ENCODE measurements at regions not wholly inside any gene's neighbourhood (a gene's known extent, or its start where the extent isn't known, plus 50 kb on each side); places are given as distances from the start of the nearest gene placed in this dataset.
"Not testable (repeated sequence)": the region's sequence is repeated elsewhere in the genome, so short reads cannot be mapped to it uniquely, and the experiment has no call there.

DNA sequence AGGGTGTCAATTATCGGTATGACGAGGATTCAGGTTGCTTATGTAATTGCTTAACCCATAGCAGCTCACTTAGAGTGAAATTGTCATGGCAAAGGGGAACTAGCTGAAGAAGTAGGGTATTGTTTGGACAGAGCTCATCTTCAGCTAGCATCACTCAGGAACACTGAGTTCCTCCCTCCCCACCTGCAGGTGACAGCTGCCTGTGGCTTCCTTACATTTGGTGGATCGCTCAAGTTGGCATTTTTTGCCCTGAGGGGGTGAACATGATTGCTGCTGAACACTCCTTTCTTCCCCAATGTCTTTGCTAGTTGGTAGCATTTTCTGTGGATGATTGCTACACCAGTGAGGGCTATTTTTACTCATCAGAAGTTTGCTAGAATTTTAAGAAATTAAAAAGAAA lies 86.7 kb upstream of the THUMPD2 start:
- DNase-seq (ENCODE audit: extremely low spot score) = no peak
- POLR2A ChIA-PET = no interaction called here
- CTCF ChIA-PET = no interaction called here

DNA sequence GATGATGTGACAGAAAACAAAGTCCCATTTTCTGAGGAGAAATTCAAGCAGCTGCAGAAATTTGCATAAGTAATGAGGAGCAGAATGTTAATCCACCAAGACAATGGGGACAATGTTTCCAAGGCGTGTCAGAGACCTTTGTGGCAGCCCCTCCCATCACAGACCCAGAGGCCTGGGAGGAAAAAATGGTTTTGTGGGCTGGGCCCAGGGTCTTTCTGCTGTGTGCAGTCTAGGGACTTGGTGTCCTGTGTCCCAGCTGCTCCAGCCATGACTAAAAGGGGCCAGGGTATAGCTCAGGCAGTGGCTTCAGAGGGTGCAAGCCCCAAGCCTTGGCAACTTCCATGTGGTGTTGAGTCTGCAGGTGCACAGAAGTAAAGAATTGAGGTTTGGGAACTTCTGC lies 84.6 kb upstream of the THUMPD2 start:
- CTCF ChIA-PET; POLR2A ChIA-PET; DNase-seq (ENCODE audit: extremely low spot score): not testable (repeated sequence)

More for the DNA sequence above, 86.7 kb upstream of the THUMPD2 start:
- TF ChIP-seq BHLHE40 (IDR thresholded peaks at IDR 0.05; ENCODE audit: borderline replicate concordance) (no peak), ELF4 (IDR thresholded peaks at IDR 0.05) (no peak), HDGF (IDR thresholded peaks at IDR 0.05; ENCODE audit: borderline replicate concordance) (no peak), ARNT (IDR thresholded peaks at IDR 0.05) (no peak), ZNF384 (IDR thresholded peaks at IDR 0.05) (no peak), FOXK2 (IDR thresholded peaks at IDR 0.05) (no peak), LEF1 (IDR thresholded peaks at IDR 0.05; ENCODE audit: borderline replicate concordance) (no peak), SP1 (IDR thresholded peaks at IDR 0.05) (no peak), L3MBTL2 (conservative IDR thresholded peaks at IDR 0.05) (no peak), FOXA1 (IDR thresholded peaks at IDR 0.05) (no peak), SUZ12 (IDR thresholded peaks at IDR 0.05) (no peak), NFRKB (IDR thresholded peaks at IDR 0.05) (no peak), CTBP1 (IDR thresholded peaks at IDR 0.05; ENCODE audit: borderline replicate concordance) (no peak), FOXM1 (IDR thresholded peaks at IDR 0.05; ENCODE audit: borderline replicate concordance) (no peak), TARDBP (IDR thresholded peaks at IDR 0.05) (no peak)
- TF ChIP-seq, protein P1, sequence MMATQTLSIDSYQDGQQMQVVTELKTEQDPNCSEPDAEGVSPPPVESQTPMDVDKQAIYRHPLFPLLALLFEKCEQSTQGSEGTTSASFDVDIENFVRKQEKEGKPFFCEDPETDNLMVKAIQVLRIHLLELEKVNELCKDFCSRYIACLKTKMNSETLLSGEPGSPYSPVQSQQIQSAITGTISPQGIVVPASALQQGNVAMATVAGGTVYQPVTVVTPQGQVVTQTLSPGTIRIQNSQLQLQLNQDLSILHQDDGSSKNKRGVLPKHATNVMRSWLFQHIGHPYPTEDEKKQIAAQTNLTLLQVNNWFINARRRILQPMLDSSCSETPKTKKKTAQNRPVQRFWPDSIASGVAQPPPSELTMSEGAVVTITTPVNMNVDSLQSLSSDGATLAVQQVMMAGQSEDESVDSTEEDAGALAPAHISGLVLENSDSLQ (IDR thresholded peaks at IDR 0.05) = no peak

DNA sequence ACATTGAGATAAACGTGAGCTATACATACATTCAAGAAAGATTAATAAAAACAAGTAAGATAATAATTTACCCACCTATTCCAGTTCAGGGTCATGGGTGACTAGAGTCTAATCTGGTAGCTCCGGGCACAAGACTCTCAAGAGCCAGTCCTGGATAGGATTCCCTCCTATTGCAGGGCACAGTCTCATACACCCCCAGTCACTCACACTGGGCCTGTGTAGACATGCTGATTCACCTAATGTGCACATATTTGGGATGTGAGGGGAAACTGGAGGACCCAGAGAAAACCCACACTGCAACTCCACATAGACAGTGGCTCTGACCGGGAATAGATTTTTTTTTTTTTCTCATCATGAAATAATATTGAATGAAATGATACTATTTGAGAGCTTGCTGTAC lies 81.5 kb upstream of the THUMPD2 start:
- DNase-seq (ENCODE audit: extremely low spot score) = no peak
- CTCF ChIA-PET = no interaction called here
- no peak for TF ChIP-seq CTBP1 (IDR thresholded peaks at IDR 0.05; ENCODE audit: borderline replicate concordance)
- no peak for TF ChIP-seq FOXK2 (IDR thresholded peaks at IDR 0.05)
- no peak for TF ChIP-seq ARNT (IDR thresholded peaks at IDR 0.05)
- TF ChIP-seq, protein P1 (IDR thresholded peaks at IDR 0.05) = no peak
- no peak for TF ChIP-seq FOXA1 (IDR thresholded peaks at IDR 0.05)
- no peak for TF ChIP-seq SP1 (IDR thresholded peaks at IDR 0.05)
- TF ChIP-seq L3MBTL2 (conservative IDR thresholded peaks at IDR 0.05) = no peak
- no peak for TF ChIP-seq FOXM1 (IDR thresholded peaks at IDR 0.05; ENCODE audit: borderline replicate concordance)
- no peak for TF ChIP-seq ELF4 (IDR thresholded peaks at IDR 0.05)
- TF ChIP-seq ZNF384 (IDR thresholded peaks at IDR 0.05) = no peak
- no peak for TF ChIP-seq SUZ12 (IDR thresholded peaks at IDR 0.05)
- TF ChIP-seq BHLHE40 (IDR thresholded peaks at IDR 0.05; ENCODE audit: borderline replicate concordance) = no peak
- TF ChIP-seq TARDBP (IDR thresholded peaks at IDR 0.05) = no peak
- no peak for TF ChIP-seq HDGF (IDR thresholded peaks at IDR 0.05; ENCODE audit: borderline replicate concordance)
- no peak for TF ChIP-seq NFRKB (IDR thresholded peaks at IDR 0.05)
- TF ChIP-seq LEF1 (IDR thresholded peaks at IDR 0.05; ENCODE audit: borderline replicate concordance) = no peak
- POLR2A ChIA-PET = no interaction called here

DNA sequence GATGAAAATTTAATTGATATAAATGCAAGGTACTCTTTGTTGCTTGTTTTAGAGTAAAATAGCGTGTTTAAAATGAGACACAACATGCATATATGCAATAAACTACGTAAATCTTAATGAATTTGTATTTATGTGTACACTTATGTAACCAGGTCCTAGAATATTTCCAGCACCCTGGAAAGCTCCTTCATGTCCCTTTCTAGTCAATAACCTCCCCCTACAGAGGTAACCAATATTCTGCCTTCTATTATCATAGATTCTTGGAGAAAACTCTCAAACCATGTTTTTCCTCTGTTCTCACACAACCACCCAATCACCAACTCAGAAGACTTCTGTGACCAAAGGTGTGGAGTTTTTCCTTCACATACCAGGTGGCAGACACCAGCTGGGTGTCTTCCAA lies 79.6 kb upstream of the THUMPD2 start:
- ChIA-PET CTCF (no interaction called here), POLR2A (no interaction called here)
- TF ChIP-seq, protein P1 (IDR thresholded peaks at IDR 0.05) = no peak
- DNase-seq (ENCODE audit: extremely low spot score) = no peak

DNA sequence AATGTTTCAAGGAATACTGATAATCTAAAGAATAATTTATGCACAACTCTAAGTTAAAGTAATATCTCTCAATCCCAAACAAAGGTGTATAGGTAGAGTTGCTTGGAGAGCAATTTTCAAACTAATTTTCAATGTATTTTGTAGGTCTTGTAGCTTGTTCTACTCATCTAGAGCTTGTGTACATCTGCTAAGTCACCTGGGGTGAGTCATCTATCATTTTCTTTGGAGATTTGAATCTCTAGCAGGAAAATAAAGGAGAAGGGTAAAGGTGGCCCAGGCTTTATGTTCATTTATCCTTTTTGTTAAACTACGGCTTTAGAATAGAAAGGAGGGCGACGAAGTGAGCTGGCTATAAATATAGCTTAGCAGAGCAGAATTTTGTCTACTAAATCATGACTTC lies 76.8 kb upstream of the THUMPD2 start:
- ChIA-PET POLR2A (no interaction called here), CTCF (no interaction called here)
- TF ChIP-seq HDGF (IDR thresholded peaks at IDR 0.05; ENCODE audit: borderline replicate concordance) = no peak
- no peak for TF ChIP-seq L3MBTL2 (conservative IDR thresholded peaks at IDR 0.05)
- no peak for TF ChIP-seq BHLHE40 (IDR thresholded peaks at IDR 0.05; ENCODE audit: borderline replicate concordance)
- no peak for TF ChIP-seq FOXK2 (IDR thresholded peaks at IDR 0.05)
- TF ChIP-seq FOXA1 (IDR thresholded peaks at IDR 0.05) = no peak
- TF ChIP-seq ARNT (IDR thresholded peaks at IDR 0.05) = no peak
- TF ChIP-seq ZNF384 (IDR thresholded peaks at IDR 0.05) = no peak
- no peak for TF ChIP-seq SP1 (IDR thresholded peaks at IDR 0.05)
- TF ChIP-seq, protein P1 (IDR thresholded peaks at IDR 0.05) = no peak
- TF ChIP-seq FOXM1 (IDR thresholded peaks at IDR 0.05; ENCODE audit: borderline replicate concordance) = no peak
- TF ChIP-seq TARDBP (IDR thresholded peaks at IDR 0.05) = no peak
- no peak for TF ChIP-seq SUZ12 (IDR thresholded peaks at IDR 0.05)
- TF ChIP-seq LEF1 (IDR thresholded peaks at IDR 0.05; ENCODE audit: borderline replicate concordance) = no peak
- no peak for TF ChIP-seq NFRKB (IDR thresholded peaks at IDR 0.05)
- TF ChIP-seq CTBP1 (IDR thresholded peaks at IDR 0.05; ENCODE audit: borderline replicate concordance) = no peak
- TF ChIP-seq ELF4 (IDR thresholded peaks at IDR 0.05) = no peak
- DNase-seq (ENCODE audit: extremely low spot score) = no peak

DNA sequence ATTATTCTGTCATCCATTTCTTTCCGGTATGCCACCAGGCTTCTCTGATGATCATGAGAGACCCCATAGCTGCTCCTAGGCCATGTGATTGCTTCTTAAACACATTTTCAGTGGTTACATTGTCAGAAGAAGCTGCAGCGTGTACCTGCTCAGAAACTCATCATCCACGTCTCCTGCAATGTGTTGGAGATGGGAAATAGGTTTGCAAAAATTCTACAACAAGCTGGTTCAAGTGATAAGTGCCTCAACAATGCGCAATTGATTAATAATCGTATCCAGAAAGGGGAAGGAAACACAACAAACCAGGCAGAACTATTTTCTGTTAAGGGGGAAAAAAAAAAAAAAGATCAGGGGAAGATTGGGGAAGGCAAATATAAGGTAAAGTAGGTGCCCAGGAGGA lies 75.7 kb upstream of the THUMPD2 start:
- no peak for DNase-seq (ENCODE audit: extremely low spot score)

More for the DNA sequence above, 75.7 kb upstream of the THUMPD2 start:
- ChIA-PET CTCF (no interaction called here), POLR2A (no interaction called here)
- no peak for TF ChIP-seq LEF1 (IDR thresholded peaks at IDR 0.05; ENCODE audit: borderline replicate concordance)
- TF ChIP-seq ELF4 (IDR thresholded peaks at IDR 0.05) = no peak
- TF ChIP-seq ARNT (IDR thresholded peaks at IDR 0.05) = no peak
- TF ChIP-seq TARDBP (IDR thresholded peaks at IDR 0.05) = no peak
- no peak for TF ChIP-seq L3MBTL2 (conservative IDR thresholded peaks at IDR 0.05)
- no peak for TF ChIP-seq FOXA1 (IDR thresholded peaks at IDR 0.05)
- TF ChIP-seq FOXM1 (IDR thresholded peaks at IDR 0.05; ENCODE audit: borderline replicate concordance) = no peak
- no peak for TF ChIP-seq SP1 (IDR thresholded peaks at IDR 0.05)
- no peak for TF ChIP-seq HDGF (IDR thresholded peaks at IDR 0.05; ENCODE audit: borderline replicate concordance)
- TF ChIP-seq NFRKB (IDR thresholded peaks at IDR 0.05) = no peak
- TF ChIP-seq CTBP1 (IDR thresholded peaks at IDR 0.05; ENCODE audit: borderline replicate concordance) = no peak
- TF ChIP-seq, protein P1 (IDR thresholded peaks at IDR 0.05) = no peak
- no peak for TF ChIP-seq ZNF384 (IDR thresholded peaks at IDR 0.05)
- TF ChIP-seq SUZ12 (IDR thresholded peaks at IDR 0.05) = no peak
- TF ChIP-seq FOXK2 (IDR thresholded peaks at IDR 0.05) = no peak
- no peak for TF ChIP-seq BHLHE40 (IDR thresholded peaks at IDR 0.05; ENCODE audit: borderline replicate concordance)
